ENCODE measurements at regions not wholly inside any gene's neighbourhood (a gene's known extent, or its start where the extent isn't known, plus 50 kb on each side); places are given as distances from the start of the nearest gene placed in this dataset.

DNA sequence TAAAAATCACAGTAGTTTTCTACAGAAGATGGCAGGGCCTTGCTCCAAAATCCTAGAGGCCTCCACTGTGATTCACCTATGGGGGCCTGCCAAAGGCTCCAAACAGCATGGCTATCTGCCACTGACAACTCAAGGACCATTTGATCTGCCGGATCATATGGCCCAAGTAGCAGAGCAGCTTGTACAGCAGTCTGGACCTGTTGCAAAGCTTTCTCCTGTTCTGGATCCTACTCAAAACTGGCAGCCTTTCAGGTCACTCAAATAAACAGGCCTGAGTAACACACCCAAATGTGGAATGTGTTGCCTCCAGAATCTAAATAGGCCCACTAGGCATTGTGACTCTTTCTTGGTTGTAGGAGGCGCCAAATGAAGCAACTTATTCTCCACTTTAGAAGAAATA, 1049.3 kb downstream of the PCDH9 start:
- Histone ChIP-seq H4K20me1 (ENCODE audit: insufficient read depth, low read length, poor library complexity, severe bottlenecking) (no peaks in the 10 kb centered on the region), H3K27me3 (ENCODE audit: insufficient read depth, low read length, poor library complexity, severe bottlenecking) (no peaks in the 10 kb centered on the region), H3K36me3 (ENCODE audit: insufficient read depth, low read length) (no peaks in the 10 kb centered on the region), H3K4me2 (ENCODE audit: low read depth, low read length, poor library complexity, severe bottlenecking) (no peak overlapping the region), H3K9ac (ENCODE audit: low read depth, low read length, poor library complexity, severe bottlenecking) (no peak overlapping the region), H3K79me2 (ENCODE audit: insufficient read depth, low read length) (no peaks in the 10 kb centered on the region), H3K4me3 (ENCODE audit: low read length, poor library complexity, severe bottlenecking) (no peak overlapping the region), H2AFZ (ENCODE audit: low read length) (no peak overlapping the region), H3K4me1 (ENCODE audit: insufficient read depth, low read length, poor library complexity, severe bottlenecking) (no peaks in the 10 kb centered on the region), H3K9me2 (replicated peaks; ENCODE audit: low read depth, low read length) (no peaks in the 10 kb centered on the region), H3K9me3 (ENCODE audit: insufficient read depth, low read depth, low read length) (no peaks in the 10 kb centered on the region), H3F3A (ENCODE audit: low read depth) (no peaks in the 10 kb centered on the region)
- no peak for TF ChIP-seq EZH2phosphoT487 (IDR thresholded peaks at IDR 0.05; ENCODE audit: borderline replicate concordance)
- TF ChIP-seq, protein P1, sequence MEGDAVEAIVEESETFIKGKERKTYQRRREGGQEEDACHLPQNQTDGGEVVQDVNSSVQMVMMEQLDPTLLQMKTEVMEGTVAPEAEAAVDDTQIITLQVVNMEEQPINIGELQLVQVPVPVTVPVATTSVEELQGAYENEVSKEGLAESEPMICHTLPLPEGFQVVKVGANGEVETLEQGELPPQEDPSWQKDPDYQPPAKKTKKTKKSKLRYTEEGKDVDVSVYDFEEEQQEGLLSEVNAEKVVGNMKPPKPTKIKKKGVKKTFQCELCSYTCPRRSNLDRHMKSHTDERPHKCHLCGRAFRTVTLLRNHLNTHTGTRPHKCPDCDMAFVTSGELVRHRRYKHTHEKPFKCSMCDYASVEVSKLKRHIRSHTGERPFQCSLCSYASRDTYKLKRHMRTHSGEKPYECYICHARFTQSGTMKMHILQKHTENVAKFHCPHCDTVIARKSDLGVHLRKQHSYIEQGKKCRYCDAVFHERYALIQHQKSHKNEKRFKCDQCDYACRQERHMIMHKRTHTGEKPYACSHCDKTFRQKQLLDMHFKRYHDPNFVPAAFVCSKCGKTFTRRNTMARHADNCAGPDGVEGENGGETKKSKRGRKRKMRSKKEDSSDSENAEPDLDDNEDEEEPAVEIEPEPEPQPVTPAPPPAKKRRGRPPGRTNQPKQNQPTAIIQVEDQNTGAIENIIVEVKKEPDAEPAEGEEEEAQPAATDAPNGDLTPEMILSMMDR (conservative IDR thresholded peaks at IDR 0.05; ENCODE audit: low read length): no peak

DNA sequence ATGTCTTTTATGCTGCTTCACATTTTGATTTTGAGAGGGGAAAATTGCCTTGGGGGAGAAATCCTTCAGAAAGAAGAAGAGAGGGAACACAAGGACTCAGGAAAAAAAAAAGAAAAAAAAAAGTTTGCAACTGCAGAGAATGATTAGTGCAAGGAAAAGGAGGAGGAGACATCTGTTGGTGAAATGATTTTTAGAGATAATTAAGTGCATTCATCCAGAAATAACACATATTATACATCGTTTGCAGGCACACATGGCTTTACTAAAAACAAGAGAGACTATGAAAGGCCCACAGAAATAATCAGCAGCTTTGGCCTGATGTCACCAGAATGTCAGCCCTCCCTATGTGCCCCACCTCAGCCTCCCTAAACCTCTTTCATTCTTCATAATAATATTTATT, 1058.2 kb downstream of the PCDH9 start:
- H3K9me3 ChIP-seq (ENCODE audit: insufficient read depth, low read depth, low read length): no peaks in the 10 kb centered on the region
- H3K9me2 ChIP-seq (replicated peaks; ENCODE audit: low read depth, low read length): no peaks in the 10 kb centered on the region
- no peaks in the 10 kb centered on the region for H3F3A ChIP-seq (ENCODE audit: low read depth)
- no peaks in the 10 kb centered on the region for H3K36me3 ChIP-seq (ENCODE audit: insufficient read depth, low read length)
- no peak overlapping the region for H3K4me2 ChIP-seq (ENCODE audit: low read depth, low read length, poor library complexity, severe bottlenecking)
- TF ChIP-seq EZH2phosphoT487 (IDR thresholded peaks at IDR 0.05; ENCODE audit: borderline replicate concordance): no peak
- TF ChIP-seq, protein P1 (conservative IDR thresholded peaks at IDR 0.05; ENCODE audit: low read length): no peak
- H3K4me1 ChIP-seq (ENCODE audit: insufficient read depth, low read length, poor library complexity, severe bottlenecking): no peaks in the 10 kb centered on the region
- no peaks in the 10 kb centered on the region for H3K79me2 ChIP-seq (ENCODE audit: insufficient read depth, low read length)
- no peak overlapping the region for H3K4me3 ChIP-seq (ENCODE audit: low read length, poor library complexity, severe bottlenecking)
- H3K27me3 ChIP-seq (ENCODE audit: insufficient read depth, low read length, poor library complexity, severe bottlenecking): no peaks in the 10 kb centered on the region
- no peak overlapping the region for H3K9ac ChIP-seq (ENCODE audit: low read depth, low read length, poor library complexity, severe bottlenecking)
- no peaks in the 10 kb centered on the region for H4K20me1 ChIP-seq (ENCODE audit: insufficient read depth, low read length, poor library complexity, severe bottlenecking)
- H2AFZ ChIP-seq (ENCODE audit: low read length): no peak overlapping the region

DNA sequence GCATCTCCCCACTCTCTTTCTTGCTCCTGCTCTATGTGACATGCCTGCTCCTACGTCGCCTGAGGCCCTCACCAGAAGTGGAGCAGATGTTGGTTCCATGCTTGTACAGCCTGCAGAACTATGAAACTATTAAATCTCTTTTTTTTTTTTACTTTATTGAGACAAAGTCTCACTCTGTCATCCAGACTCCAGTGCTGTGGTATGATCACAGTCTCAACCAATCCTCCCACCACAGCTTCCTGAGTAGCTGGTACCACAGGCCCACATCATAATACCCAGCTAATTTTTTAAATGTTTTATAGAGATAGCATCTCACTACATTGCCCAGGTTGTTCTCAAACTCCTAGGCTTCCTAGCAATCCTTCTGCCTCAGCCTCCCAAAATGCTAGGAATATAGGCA, 1067.7 kb downstream of the PCDH9 start:
- Histone ChIP-seq H4K20me1 (ENCODE audit: insufficient read depth, low read length, poor library complexity, severe bottlenecking) (no peaks in the 10 kb centered on the region), H3F3A (ENCODE audit: low read depth) (no peaks in the 10 kb centered on the region), H3K9ac (ENCODE audit: low read depth, low read length, poor library complexity, severe bottlenecking) (no peak overlapping the region), H3K36me3 (ENCODE audit: insufficient read depth, low read length) (no peaks in the 10 kb centered on the region), H3K9me2 (replicated peaks; ENCODE audit: low read depth, low read length) (no peaks in the 10 kb centered on the region), H3K9me3 (ENCODE audit: insufficient read depth, low read depth, low read length) (no peaks in the 10 kb centered on the region), H3K79me2 (ENCODE audit: insufficient read depth, low read length) (no peaks in the 10 kb centered on the region), H3K4me1 (ENCODE audit: insufficient read depth, low read length, poor library complexity, severe bottlenecking) (no peaks in the 10 kb centered on the region), H3K27me3 (ENCODE audit: insufficient read depth, low read length, poor library complexity, severe bottlenecking) (peaks cover 37% of the 10 kb centered on the region), H2AFZ (ENCODE audit: low read length) (no peak overlapping the region), H3K4me3 (ENCODE audit: low read length, poor library complexity, severe bottlenecking) (no peak overlapping the region), H3K4me2 (ENCODE audit: low read depth, low read length, poor library complexity, severe bottlenecking) (no peak overlapping the region)
- TF ChIP-seq, protein P1 (conservative IDR thresholded peaks at IDR 0.05; ENCODE audit: low read length): no peak
- no peak for TF ChIP-seq EZH2phosphoT487 (IDR thresholded peaks at IDR 0.05; ENCODE audit: borderline replicate concordance)

Data from Loucy (cell line).